ENCODE measurements at regions not wholly inside any gene's neighbourhood (a gene's known extent, or its start where the extent isn't known, plus 50 kb on each side); places are given as distances from the start of the nearest gene placed in this dataset.

DNA sequence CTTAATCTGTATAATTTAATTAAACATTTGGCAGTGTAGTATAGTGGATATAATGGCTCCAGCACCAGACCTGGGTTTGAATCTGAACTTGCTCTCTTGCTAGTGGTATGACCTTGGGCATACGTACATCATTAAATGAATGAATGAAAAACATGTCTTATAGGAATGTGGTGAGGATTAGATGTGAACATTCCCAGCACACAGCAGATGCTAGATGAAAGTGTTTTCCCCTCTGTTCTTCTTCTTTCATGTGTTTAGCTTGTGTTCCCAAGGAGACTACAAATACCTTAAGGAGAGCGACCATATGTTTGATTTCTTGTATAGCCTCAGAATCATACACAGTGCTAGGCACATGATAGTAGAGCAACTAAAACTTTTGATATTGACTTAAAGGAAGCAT, 56.5 kb downstream of the CT47B1 start:
- DNase-seq = no peak

DNA sequence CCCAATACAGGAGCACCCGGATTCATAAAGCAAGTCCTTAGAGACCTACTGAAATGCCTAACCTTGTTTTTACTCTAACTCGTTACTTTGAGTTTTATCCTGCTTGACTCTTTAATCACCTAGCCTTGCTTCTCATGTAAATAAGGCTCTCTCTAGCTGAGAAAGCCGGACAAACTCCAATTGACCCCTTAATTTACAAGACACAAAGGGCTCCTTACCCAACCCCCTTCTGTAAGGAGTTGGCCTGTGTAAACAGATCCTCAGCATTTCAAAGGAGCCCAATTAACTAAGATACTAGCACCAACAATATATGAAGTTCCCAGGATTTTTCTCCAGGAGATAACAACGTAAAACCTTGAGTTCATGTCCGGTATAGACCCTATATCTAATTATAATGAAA, 61.7 kb downstream of the CT47B1 start:
- DNase-seq = no peak

DNA sequence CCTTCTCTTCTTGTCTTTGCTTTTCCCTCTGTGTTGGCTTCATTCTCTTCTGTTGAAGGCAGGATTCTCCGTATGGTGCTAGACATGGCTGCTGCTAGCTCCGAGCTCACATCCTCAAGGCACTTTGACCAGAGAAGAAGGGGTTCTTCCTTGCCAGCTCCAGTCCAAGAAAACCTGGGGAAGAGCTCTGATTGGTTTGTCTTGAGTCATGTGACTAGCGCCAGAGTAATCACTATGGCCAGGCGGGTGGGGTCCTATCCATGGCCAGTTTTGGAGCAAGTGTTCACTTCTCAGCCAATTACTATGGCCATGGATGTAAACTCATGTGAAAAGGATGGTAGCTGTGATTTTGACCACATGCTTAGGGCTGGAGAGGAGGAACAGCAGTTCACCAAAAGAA, 74.2 kb downstream of the CT47B1 start:
- no peak for DNase-seq

DNA sequence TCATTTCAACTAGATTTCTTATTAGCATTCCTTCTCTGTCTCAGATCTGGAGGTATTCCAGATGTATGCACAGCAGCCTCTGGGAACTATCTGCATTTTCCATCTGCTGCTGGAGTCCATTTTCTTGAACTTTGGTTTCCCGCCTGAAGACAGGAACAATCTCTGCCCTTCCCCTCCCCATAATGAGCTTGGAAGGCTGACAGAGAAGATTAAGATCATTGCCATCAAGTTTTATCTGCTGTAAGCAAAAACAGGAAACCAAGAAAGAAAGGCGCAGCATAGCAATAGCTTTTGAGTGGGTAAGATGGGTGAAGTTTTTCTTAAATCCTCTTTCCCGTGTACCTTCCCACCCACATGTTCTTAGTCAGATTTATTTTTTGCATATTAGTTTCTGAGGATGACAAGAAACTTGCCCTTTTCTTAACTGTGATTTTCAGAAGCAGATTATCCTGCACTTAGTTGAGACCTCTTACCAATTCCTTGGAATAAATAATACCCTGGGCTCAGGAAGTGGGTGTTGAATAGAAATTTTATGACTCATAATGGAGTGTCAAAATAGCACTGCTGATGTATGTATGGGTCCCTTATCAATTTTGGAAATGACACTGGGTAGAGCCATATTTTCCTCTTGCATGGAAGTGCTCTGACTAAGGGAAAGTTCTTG, 78.3 kb downstream of the CT47B1 start:
- no peak for DNase-seq

DNA sequence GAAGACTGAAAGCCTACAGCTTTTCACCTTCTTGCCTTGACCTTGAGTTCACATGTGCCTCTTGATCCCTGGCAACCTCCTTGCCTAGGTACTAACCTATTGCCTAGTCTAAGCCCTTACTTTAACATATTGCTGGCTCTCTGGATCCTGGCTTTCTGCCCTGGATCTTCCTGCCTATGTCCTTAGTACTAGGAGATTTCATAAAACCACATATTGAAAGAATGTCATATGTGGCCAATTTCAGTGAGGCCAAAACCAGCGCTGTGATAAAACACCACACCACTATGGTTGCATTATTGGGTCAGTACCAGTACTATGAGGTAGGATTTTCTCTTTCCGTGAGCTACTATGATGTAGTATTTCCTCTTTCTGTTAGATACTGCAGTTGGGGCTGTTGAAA, 80.4 kb downstream of the CT47B1 start:
- no peak for DNase-seq

GRCh38 chrX:120794525-120794975, 81.1 kb downstream of the CT47B1 start:
- DNase-seq = no peak

GRCh38 chrX:120793098-120793497, 82.6 kb downstream of the CT47B1 start:
- no peak for DNase-seq

- peak; percentile 7 for DNase-seq
Observed at GRCh38 chrX:120791013-120791643, 84.5 kb downstream of the CT47B1 start.

DNA sequence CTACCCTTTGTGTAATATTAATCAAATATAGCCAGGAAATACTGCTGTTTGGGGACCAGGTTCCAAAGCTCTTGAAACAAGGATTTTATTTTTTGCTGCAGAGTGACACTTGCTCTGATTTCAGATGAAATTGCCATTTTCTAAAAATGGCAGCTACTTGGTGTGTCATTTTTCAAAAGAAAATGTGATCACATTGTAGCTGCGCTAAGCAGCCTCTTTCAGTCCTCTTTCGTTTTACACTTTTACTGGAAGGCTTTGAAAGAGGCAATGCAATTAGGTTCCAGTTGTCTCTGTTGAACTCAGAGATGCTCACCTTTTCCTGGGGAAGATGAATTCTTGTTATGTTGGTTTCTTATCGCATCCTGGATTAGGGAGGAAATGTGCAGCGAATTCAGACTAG, 85.1 kb downstream of the CT47B1 start:
- DNase-seq = no peak

- DNase-seq = peak; percentile 31
Observed at GRCh38 chrX:120790118-120790517, 85.5 kb downstream of the CT47B1 start.

DNA sequence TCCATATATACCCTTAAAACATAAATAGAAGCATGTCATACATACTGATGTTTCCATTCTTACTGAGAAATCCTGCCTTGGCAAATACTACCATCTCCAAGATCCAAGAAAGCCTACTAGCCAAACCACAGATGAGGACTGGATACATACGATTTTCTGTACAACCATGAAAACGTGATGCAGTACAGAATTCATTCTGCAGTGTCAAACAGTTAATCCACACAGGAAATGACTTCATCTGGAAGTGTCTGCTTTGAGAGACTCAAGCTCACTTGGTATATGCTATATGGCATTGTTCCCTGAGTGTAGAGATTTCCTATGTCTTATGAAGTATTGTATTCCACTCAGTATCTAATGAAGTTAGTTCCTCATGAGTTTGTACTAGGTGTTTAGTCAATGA, 94.3 kb downstream of the CT47B1 start:
- DNase-seq = no peak

DNA sequence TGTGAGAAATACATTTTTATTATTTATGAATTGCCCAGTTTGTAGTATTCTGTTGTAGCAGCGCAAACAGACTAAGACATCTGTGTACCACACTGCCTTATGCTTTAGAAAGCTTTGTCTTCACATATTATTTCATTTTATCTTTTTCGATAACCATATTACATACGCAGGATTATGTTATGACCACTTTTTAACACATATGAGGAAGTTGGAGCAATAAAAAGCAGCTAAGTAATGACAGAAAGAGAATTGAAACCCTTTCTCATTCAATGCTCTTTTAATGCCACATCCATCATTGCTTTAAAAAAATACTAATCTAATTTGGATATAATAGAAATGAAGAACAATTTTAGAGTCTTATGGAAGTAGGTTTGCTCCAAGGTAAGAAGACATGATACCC, 99.7 kb downstream of the CT47B1 start:
- DNase-seq = no peak

DNA sequence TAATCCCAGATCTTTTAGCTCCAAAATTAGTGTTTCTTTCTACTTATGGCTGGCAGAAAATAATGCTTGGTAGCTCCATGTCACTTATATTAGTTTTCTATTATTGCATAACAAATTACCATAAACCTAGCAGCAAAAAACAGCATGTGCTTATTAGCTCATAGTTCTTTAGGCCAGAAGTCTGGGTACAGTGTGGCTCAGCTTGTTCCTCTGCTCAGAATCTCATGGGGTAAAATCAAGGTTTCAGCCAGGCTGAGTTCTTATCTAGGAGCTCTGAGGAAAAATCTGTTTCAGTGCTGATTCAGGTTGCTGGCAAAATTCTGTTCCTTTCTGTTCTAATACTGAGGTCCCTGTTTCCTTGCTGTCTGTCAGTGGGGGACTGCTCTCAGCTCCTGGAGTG, 101.1 kb downstream of the CT47B1 start:
- no peak for DNase-seq

DNA sequence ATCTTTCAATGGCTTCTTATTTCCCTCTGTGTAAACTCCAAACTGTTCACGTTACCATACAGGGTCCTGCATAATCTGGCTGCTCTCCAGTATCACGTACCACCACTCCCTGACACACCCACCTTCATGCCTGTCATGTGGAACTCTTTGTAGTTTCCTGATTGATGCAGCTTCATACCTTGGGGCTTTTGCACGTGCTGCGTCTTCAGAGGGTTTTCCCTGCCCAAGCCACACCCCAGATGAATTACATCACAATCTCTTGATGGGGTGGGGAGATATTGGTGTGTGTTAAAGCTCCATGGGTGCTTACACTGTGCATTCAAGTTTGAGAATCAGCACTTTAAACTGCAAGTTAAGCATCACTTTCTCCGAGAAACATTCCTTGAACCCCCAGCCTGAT, 101.9 kb downstream of the CT47B1 start:
- no peak for DNase-seq

DNA sequence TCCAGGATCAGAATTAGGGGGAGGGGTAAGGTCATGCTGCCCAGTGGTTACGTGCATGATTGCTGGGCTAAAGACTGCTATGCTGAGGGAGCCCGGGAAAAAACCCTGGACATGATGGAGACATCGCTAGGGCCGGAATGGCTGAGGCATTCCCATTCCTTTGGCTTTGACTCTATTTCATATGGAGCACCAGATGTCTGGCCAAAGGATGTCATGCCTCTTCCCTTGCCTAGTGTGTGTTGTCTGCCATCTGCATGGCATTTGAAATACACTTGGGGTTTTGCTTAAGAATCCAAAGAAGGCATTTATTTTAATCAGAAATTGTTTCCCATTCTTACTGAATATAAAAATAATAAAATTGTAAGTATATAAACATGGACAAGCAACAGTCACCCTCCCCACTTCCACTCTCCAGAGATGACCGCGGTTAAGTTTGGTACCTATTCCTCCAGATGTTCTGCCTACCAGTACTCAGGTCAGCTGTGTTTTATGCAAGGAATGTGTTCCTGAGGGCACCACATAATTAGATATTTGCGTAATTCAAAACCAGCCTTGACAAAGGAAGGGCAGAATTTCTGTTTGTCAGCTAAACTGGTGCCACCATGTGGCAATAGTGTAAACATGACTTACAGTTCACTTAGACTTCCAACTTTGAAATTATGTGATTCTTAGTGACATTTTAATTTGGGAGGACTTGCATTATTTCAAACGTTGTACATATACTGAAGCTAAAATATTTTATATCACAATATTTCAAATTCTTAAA, 105.9 kb downstream of the CT47B1 start:
- no peak for DNase-seq

GRCh38 chrX:120768681-120769080, 107.0 kb downstream of the CT47B1 start:
- DNase-seq = no peak

GRCh38 chrX:120768254-120768653, 107.4 kb downstream of the CT47B1 start:
- DNase-seq = no peak

- no peak for DNase-seq
Observed at GRCh38 chrX:120763269-120763668, 112.4 kb downstream of the CT47B1 start.

DNA sequence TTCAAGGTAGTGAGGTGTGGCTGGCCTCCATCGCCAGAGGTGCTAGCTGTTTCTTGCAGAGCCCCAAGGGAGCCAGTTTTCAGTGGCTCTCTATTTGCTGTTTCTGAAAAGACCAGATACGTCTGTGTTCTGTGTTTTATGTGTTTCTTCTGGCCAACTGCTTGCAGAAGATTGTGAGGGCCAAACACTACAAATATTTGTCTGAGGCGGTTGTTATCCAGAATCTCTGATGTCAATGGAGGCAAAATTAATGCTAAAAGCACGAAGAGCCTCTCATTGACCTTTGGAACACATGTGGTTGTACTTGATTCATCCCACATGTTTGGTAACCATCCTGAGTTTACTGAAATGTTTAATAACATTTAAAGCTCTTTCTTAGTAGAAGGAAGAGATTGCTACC, 113.9 kb downstream of the CT47B1 start:
- no peak for DNase-seq

DNA sequence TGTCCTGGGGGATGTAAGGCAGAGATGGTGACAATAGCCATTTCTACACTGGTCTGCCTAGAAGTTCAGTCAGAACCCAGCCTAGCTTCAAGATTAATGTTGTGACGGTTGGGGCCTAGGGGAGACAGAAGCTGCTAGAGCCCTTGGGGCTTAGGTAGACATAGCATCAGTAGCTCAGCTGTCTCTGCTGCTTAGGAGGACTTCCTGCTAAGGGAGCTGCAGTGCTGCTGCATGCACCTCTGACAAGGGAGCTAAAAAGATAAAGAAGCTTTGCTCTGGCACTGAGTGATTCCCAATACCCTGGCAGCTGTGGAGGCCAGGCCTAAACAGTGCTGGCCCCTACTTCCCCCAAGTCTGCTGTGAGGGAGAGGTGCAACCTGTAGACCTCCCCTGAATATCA, 116.0 kb downstream of the CT47B1 start:
- no peak for DNase-seq

DNA sequence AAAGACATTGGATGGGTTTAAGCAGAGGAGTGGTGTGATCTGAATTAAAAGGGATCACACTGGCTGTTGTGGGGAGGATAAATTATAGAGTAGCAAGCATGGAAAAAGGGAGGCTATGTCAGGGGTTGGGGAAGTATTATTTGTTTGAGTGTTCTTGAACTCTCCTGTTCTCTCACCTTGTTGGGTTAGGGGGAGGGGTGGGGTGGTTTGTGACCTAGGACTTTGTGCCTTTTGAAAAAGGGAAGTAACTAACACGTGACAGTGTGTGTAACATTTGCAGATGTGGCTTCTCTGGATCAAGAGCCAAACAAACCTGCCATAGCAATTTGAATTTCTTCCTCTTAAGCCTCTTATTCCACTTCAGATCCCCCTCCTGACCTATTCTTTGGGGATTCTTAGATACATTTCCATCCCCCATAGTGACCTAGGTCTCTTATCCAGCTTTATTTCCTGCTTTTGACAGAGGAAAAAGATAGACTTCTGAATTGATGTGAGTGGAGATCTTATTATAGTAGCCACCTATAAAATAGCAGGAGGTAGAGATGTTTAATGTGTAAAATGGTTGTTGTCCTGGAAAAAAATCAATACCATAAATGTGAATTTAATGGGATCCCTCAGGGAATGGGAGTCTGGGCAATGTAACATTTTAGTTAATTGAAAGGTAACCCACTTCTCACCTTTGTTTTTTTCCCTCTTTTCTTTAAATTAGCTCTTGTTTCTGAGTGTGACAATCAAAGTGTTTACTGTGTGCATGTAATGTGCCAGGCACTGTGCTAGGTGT, 120.4 kb downstream of the CT47B1 start:
- DNase-seq = no peak

DNA sequence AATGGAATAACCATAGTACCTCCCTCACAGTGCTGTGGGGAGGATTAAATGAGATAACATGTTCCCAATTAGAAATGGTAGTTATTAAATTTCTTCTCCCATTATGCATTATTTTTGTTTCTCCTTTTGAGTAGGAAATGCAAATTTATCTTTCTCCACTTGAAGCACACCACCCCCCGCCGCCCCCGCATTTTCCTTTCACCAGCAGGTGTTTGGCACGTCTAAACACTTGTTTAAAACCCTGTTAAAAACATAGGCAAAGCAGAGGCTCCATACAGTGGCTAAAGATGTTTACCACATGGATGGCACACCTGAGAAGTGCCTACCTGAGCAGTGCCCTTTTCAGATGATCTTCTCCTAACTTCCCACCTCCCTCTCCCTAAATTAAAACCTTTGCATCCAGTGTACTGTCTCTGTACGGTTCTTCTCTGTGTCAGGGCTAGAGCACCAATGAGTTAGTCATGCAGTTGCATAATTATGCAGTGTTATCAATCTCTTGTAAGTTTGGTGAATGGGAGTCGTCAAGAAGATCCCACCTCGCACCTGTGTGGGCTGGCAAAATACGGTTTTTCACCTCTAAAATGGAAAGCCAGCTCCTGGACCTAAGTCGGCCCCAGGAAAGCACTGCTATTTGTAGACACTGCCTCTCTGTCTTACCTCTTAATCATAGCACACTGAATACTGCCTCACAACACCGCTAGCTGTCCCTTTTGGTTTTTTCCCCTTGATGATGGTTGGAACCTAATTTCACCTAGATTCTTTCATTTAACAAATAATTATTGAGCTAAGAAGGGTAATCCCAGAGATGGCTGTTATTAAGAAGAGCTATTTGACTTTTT, 122.0 kb downstream of the CT47B1 start:
- DNase-seq = no peak

Measured in DMS 273 treated with DMSO at 0.1 percent for 48 hours (cell line).